M059J (cell line): ENCODE measurements at regions not wholly inside any gene's neighbourhood (a gene's known extent, or its start where the extent isn't known, plus 50 kb on each side); places are given as distances from the start of the nearest gene placed in this dataset.

Source experiments
- DNase-seq: peaks from one replicate; pipeline ENCODE4 v3.0.0-alpha.2; 2012; ENCODE audit warnings: low read depth

DNA sequence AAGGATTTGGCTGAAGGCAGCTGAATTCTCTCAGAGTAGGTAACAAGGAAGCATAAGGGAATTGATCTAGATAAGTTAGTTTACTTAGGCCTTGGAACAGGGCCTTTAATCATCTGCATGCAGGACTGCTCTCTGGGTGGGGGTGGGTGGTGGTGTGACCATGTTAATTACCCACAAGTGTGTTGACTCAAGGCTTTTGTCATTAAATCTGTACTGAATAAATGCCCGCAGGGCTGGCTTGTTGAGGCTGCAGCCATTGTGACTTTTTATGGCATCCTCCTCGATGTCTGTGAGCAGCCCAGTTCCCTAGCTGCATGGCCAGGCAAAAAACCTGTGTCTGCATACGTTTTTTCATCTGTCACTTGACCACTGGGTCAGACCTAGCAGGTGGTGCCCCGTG is 63.5 kb upstream of the ASCC3 start:
- peak; percentile 35 for DNase-seq

DNA sequence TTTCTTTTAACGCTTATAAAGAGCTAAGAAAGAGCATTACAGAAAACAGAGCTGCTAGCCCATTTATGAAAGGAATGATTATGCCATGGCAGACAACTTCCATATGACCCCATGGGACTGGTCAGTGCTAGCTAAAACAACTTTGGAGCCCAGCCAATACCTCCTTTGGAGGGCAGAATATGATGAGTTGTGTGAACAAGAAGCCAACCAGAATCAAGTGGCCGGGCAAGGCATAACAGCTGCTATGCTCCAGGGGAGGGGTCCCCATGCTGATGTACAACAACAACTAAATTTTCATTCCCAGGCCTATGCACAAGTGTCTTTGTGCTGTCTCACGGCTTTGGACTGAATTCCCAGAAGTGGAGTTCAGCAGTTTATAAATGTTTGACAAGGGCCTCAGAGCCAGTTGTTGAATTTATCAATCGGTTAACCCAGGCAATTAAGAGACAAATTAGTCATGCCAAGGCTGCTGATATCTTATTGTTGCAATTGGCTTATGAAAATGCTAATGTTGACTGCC is 65.0 kb upstream of the ASCC3 start:
- no peak for DNase-seq

DNA sequence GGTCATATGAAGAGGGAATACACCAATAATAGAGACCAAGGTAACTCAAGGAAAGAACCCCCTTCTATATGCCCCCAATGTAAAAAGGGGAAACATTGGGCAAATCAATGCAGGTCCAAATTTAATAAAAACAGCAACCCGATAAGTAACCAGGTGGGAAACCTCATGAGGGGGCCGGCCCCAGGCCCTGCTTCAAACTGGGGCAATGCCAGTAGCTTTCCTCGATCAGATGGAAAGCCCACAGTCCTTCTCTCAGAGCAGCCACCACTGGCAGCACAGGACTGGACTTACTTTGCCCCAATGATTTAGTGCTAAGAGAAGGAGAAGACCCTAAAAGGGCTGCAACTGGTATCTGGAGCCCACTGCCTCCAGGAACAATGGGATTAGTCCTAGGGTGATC is 65.6 kb upstream of the ASCC3 start:
- no peak for DNase-seq

DNA sequence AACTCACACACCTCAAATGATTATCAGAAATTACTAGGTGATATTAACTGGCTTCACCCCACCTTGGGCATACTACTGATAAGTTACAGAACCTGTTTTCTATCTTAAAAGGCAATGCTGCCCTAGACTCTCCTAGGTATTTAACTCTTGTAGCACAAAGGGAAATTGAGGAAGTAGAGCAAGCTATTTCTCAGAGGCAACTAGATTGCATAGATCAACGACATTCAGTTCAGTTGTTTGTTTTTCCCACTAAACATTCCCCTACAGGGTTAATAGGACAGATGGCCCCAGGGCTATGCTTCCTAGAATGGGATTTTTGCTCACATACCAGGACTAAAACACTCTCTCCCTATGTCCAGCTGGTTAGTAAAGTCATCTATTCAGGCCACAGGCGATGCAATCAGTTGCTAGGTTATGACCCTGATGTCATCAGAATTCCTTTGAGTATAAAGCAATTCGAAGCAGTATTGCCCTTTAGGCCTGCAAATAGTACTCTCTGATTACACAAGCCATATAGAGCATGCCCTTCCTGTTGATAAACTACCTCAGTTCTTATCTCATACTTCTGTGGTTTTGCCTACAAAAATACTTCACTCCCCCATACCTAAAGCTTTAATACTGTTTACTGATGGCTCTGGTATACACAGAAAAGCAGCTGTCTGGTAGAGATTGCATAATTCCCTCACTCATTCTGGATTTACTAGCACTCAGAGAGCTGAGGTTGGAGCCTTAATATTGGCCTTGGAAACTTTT is 67.4 kb upstream of the ASCC3 start:
- DNase-seq: peak; percentile 71

GRCh38 chr6:100952006-100952405 is 70.9 kb upstream of the ASCC3 start:
- no peak for DNase-seq

DNA sequence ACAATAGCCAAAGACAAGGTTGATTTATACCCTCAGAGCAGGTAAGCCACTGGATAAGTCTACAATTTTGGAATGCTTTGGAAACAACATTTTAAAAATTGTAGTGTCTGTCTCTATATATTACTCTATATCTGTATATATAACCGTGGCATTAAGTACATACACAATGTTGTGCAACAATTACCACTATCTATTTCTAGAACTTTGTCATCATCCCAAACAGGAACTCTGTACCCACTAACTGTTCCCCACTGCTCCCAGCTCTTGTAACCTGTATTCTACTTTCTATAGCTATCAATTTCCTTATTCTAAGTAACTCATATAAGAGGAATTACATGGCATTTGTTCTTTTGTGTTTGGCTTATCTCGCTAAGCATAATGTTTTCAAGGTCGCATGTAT is 78.2 kb upstream of the ASCC3 start:
- no peak for DNase-seq

- DNase-seq: no peak
Measured at GRCh38 chr6:100962466-100962865, 81.3 kb upstream of the ASCC3 start.

DNA sequence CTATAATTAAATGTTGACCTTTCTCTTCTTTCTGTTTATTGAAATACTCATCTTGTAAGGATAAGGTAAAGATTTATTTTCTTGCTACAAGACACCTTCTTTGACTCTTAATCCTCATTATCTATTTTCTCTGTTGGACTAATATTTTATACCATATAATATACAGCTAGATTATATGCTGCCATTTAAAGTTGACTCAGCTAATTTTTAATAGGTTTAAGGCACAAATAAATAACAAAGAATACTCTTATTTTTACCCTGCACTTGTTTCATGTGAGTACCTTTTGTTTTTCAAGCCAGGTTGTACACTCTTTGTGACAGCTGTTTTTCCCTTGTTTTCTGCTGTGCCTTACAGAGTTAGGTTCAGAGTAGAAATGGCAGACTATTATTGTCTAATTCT is 83.9 kb upstream of the ASCC3 start:
- no peak for DNase-seq

DNA sequence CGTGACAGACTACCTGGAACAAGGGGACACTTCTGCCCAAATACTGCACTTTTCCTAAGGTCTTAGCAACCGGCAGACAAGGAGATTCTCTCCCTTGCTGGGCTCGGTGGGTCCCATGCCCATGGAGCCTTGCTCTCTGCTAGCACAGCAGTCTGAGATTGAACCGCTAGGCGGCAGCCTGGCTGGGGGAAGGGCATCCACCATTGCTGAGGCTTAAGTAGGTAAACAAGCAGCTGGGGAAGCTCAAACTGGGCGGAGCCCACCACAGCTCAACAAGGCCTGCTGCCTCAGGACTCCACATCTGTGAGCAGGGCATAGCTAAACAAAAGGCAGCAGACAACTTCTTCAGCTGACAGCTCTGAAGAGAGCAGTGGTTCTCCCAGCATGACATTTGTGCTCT is 87.8 kb upstream of the ASCC3 start:
- no peak for DNase-seq

DNA sequence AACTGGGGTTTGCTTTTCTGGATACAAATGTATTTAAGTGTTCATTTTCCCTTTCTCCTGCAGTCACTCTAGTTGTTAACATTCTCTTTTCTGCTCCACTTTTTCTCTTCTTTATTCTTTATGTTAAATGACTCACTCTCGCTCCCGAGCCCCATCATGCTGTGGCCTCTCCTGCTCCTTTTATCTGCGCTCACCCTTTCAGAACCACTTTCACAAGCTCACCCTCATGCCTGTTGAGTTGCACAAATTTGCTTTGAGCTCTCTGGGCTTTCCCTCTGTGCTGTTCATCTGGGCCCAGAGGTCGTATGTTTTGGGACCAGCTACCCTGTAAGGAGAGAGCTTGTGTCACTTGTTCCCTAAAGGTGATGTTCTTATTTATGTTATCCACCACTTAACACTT is 98.1 kb upstream of the ASCC3 start:
- no peak for DNase-seq

DNA sequence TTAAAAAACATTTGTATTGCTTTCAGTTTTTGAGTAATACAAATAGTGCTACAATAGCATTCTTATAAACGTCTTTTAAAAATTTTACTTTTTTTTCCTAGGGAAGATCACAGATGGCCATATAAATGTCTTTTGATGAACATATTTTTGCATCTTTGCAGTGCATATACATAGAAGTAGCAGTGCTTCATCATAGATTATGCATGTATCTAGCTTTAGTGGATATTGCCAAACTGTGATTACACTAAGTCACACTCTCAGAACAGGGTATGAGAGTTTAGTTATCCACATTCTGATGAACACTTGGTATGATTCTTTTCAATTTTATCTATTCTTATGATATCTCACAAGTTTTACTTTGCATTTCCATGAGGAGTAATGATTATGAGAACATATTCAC is 99.8 kb upstream of the ASCC3 start:
- DNase-seq: no peak

GRCh38 chr6:100986921-100987320 is 105.8 kb upstream of the ASCC3 start:
- DNase-seq: no peak

DNA sequence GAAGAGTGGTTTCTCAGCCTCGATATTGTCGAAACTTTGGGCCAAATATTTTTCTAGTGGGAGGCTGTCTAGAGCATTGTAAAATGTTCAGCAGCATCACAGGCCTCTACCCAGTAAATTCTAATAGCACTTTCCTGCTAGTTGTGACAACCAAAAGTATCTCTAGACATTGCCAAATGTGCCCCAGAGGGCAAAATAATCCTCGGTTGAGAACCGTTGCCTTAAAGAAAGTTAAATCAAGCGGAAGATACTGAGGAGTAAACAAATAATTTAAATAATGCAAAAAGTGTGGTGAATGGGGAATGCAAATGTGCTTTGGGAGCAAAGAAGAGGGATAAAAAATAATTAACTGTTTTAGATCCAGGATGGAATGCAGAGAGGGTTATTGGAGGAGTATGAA is 106.4 kb upstream of the ASCC3 start:
- no peak for DNase-seq

DNA sequence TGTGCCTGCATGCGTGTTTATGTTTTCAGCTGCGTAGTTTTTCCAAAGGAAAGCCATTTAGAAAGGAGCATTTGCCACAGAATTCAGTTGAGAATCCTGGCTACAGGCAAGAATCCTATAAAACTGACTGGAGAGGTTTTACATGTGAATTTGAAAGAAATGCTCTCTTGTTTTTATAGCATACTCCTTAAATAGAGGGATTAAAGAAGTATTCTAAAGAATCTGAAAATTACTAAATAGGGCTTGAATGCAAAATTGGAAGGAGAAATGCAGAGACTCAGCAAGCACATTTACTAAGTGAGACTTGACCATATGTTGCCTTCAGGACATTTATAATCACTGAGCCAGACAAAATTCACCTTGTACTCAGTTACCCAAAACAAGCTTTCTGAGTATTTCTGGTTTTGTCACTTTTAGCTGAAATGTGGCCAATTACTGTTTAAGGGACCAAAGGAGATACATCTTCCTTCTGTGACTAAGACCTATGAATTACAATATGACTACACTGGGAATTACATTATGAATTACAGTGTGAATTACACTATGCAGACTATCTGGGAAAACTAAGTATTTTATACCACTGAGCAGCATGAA is 107.4 kb upstream of the ASCC3 start:
- DNase-seq: no peak

DNA sequence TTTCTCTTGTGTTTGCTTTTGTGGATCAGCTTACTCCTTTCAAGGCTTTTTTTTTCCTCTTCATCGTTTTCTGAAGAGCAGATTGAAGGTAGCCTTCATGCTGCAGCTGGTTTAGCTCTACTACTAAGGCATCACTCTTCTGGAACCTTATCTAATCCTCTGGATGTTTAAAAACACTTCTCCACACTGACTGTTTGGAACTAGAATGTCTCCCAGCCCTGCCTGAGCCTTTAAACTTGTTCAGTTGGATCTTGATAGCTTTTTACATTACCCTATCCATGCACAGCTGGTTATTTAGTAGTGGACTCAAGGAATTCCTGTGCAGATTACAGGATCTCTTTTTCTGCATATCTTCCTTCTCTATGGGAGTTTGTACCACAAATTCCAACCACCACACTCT is 108.9 kb upstream of the ASCC3 start:
- no peak for DNase-seq

GRCh38 chr6:100996409-100996808 is 115.3 kb upstream of the ASCC3 start:
- DNase-seq: no peak

DNA sequence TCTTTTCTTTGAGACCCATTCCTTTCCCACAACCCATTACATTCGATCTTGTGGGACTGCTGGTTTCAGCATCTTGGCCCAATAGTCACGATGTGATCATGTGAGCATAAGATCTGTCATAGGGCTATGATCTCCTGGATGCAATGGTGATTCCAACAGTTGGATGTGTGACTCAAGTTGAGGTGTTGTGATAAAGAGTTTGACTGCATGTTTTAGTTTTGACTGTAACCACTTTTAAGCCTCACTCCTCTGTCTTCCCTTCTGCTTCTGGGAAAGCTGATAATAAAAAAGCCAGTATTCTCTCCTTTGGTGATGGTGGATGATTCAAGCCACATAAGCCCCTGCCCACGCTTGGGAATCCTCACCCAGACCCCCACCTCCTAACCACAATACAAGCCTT is 117.0 kb upstream of the ASCC3 start:
- DNase-seq: peak; percentile 42

DNA sequence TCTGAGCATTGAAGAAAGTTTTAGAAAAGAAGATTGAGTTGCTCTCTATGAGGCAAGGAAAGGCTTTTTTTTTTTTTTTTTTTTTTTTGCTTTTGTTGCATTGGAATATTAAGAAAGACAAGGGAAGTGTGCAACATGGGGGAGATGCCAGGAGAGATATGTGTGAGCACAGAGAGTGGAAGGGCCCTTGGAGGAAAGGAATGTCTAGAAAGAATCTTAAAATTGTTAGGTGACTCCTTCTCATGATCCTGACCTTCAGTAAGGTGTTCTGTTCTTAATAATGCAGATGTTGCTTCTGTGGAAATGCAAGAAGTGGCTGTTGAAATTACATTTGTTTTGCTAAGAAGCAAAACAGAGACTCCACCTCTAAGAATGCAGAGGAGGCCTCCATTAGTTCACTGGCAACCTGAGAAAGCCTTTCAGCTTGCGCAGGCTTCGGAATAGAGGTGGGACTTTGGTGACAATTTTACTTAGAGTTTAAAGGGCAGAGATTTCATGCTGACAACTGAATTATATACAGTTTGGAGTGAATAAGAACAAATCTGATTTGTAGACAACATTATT is 118.0 kb upstream of the ASCC3 start:
- DNase-seq: no peak

DNA sequence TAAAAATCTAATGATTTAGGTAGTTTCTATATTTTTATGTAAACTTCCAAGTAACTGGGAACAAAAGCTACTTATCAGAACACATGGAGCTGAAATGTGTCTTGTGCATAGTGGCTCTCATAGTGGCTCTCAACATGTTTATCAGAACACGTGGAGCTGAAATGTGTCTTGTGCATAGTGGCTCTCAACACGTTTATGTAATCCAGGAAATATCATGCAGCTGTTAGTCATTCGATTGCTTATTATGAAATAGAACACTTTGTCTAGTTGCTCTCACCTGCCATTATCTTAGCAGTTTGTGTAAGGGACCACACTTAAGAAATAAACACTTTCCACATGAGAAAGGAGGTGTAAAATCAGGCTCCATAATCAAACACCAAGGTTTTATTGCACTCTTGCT is 119.2 kb upstream of the ASCC3 start:
- DNase-seq: no peak

GRCh38 chr6:101001012-101001411 is 119.9 kb upstream of the ASCC3 start:
- no peak for DNase-seq

- no peak for DNase-seq
Measured at GRCh38 chr6:101001607-101002006, 120.5 kb upstream of the ASCC3 start.

DNA sequence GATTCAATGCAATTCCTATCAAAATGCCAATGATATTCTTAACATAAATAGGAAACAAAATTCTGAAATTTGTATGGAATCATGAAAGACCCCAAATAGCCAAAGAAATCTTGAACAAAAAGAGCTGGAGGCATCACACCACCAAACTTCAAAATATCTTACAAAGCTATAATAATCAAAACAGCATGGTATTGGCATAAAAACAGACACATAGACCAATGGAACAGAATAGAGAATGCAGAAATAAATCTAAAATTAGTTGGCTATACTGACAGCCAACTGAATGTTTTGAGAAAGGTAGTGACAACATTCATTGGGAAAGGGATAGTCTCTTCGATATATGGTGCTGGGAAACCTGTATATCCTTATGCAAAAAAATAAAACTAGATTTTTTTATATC is 121.9 kb upstream of the ASCC3 start:
- DNase-seq: no peak

- peak; percentile 28 for DNase-seq
Measured at GRCh38 chr6:101011186-101011585, 130.1 kb upstream of the ASCC3 start.
